ENCODE measurements at regions not wholly inside any gene's neighbourhood (a gene's known extent, or its start where the extent isn't known, plus 50 kb on each side); places are given as distances from the start of the nearest gene placed in this dataset.

DNA sequence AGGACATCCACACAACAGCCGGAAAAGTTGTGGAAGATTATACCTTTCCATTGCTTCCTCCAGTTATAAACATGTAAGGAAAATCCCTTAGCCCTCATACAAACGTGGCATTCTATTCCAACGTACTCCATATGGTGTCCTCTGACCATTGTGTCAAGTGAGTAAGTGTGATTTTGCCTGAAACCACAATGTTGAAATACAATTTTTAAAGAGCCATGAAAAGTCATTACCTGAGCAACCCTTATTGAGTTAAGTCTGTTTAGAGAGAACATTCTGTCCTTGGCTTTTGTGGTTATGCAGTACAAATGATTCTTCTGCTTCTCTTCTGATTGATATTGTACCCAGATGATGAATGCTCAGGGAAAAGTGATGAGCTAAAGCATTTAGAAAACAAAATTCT is 530.1 kb downstream of the HAO1 start (continued):
- TF ChIP-seq GABPA (IDR thresholded peaks at IDR 0.05 in 1 of 2, conservative IDR thresholded peaks at IDR 0.05 in 1 of 2), result no peak

DNA sequence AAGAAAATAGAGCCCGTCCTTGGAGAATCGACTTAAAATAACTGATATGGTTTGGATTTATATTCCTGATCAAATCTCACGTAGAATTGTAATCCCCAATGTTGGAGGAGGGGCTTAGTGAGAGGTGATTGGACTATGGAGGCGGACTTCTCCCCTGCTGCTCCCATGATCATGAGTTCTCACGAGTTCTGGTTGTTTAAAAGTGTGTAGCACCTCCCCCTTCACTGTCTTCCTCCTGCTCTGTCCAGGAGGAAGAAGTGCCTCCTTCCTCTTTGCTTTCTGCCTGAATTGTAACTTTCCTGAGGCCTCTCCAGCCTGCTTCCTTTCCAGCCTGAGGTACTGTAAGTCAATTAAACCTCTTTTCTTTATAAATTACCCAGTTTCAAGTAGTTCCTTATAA is 529.2 kb downstream of the HAO1 start:
- Histone ChIP-seq H3K36me3 (ENCODE audit: control insufficient read depth in 4 of 4, insufficient read depth in 3 of 4, low read depth in 1 of 4, low read length in 3 of 4) (no peaks in the 10 kb centered on the region), H3K4me1 (ENCODE audit: control insufficient read depth in 4 of 4, insufficient read depth in 4 of 4, low read length in 3 of 4) (peaks cover 0 to 3% (median 0%) of the 10 kb centered on the region in 4 donors), H3K4me3 (ENCODE audit: low read depth in 1 of 3, low read length in 3 of 3) (no peak overlapping the region), H3K27ac (ENCODE audit: low read depth in 1 of 2, low read length in 2 of 2) (no peak overlapping the region), H3K27me3 (ENCODE audit: control insufficient read depth in 4 of 4, insufficient read depth in 4 of 4, low read length in 3 of 4) (no peaks in the 10 kb centered on the region), H3K9ac (ENCODE audit: low read depth in 1 of 2, low read length in 2 of 2) (no peak overlapping the region), H3K9me3 (ENCODE audit: control insufficient read depth in 4 of 4, low read length in 3 of 4) (no peaks in the 10 kb centered on the region)
- DNase-seq (ENCODE audit: low spot score), result no peak
- 82% methylated on average over 5 of the region's 5 CpGs for WGBS
- no peak for TF ChIP-seq HNF4G (IDR thresholded peaks at IDR 0.05)
- no peak for TF ChIP-seq JUND (IDR thresholded peaks at IDR 0.05)
- TF ChIP-seq NR2F2 (IDR thresholded peaks at IDR 0.05), result no peak
- TF ChIP-seq YY1 (IDR thresholded peaks at IDR 0.05), result no peak
- no peak for TF ChIP-seq FOXA2 (IDR thresholded peaks at IDR 0.05)
- no peak for TF ChIP-seq RAD21 (IDR thresholded peaks at IDR 0.05)
- no peak for TF ChIP-seq EGR1 (IDR thresholded peaks at IDR 0.05; ENCODE audit: low read depth in 2 of 2)
- TF ChIP-seq GABPA (IDR thresholded peaks at IDR 0.05 in 1 of 2, conservative IDR thresholded peaks at IDR 0.05 in 1 of 2), result no peak
- TF ChIP-seq SP1 (IDR thresholded peaks at IDR 0.05), result no peak
- TF ChIP-seq, protein P1, sequence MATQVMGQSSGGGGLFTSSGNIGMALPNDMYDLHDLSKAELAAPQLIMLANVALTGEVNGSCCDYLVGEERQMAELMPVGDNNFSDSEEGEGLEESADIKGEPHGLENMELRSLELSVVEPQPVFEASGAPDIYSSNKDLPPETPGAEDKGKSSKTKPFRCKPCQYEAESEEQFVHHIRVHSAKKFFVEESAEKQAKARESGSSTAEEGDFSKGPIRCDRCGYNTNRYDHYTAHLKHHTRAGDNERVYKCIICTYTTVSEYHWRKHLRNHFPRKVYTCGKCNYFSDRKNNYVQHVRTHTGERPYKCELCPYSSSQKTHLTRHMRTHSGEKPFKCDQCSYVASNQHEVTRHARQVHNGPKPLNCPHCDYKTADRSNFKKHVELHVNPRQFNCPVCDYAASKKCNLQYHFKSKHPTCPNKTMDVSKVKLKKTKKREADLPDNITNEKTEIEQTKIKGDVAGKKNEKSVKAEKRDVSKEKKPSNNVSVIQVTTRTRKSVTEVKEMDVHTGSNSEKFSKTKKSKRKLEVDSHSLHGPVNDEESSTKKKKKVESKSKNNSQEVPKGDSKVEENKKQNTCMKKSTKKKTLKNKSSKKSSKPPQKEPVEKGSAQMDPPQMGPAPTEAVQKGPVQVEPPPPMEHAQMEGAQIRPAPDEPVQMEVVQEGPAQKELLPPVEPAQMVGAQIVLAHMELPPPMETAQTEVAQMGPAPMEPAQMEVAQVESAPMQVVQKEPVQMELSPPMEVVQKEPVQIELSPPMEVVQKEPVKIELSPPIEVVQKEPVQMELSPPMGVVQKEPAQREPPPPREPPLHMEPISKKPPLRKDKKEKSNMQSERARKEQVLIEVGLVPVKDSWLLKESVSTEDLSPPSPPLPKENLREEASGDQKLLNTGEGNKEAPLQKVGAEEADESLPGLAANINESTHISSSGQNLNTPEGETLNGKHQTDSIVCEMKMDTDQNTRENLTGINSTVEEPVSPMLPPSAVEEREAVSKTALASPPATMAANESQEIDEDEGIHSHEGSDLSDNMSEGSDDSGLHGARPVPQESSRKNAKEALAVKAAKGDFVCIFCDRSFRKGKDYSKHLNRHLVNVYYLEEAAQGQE (IDR thresholded peaks at IDR 0.05), result no peak
- TF ChIP-seq, protein P2, sequence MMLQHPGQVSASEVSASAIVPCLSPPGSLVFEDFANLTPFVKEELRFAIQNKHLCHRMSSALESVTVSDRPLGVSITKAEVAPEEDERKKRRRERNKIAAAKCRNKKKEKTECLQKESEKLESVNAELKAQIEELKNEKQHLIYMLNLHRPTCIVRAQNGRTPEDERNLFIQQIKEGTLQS (IDR thresholded peaks at IDR 0.05), result no peak

DNA sequence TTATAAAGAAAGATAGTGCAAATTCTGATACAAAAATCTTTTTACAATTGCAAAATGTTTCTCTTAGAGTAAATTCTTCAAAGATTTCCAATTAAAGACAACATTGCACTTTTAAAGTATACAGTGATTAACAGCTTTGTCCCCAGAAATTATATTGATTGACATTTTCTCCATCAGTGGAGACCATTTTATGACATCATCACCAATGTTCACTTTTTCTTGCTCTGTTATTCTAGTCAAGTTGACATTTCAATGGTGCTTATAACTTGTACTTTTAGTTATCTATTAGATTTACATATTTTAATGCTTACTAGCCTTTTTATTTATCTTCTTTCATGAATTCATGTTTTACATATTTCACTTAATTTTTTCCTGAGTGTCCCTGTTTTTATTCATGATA is 524.8 kb downstream of the HAO1 start:
- Histone ChIP-seq H3K4me1 (ENCODE audit: control insufficient read depth in 4 of 4, insufficient read depth in 4 of 4, low read length in 3 of 4) (peaks cover 0 to 6% (median 1%) of the 10 kb centered on the region in 4 donors), H3K27me3 (ENCODE audit: control insufficient read depth in 4 of 4, insufficient read depth in 4 of 4, low read length in 3 of 4) (no peaks in the 10 kb centered on the region), H3K36me3 (ENCODE audit: control insufficient read depth in 4 of 4, insufficient read depth in 3 of 4, low read depth in 1 of 4, low read length in 3 of 4) (no peaks in the 10 kb centered on the region), H3K9ac (ENCODE audit: low read depth in 1 of 2, low read length in 2 of 2) (no peak overlapping the region), H3K27ac (ENCODE audit: low read depth in 1 of 2, low read length in 2 of 2) (no peak overlapping the region), H3K9me3 (ENCODE audit: control insufficient read depth in 4 of 4, low read length in 3 of 4) (no peaks in the 10 kb centered on the region), H3K4me3 (ENCODE audit: low read depth in 1 of 3, low read length in 3 of 3) (no peak overlapping the region)
- TF ChIP-seq, protein P1 (IDR thresholded peaks at IDR 0.05), result no peak
- TF ChIP-seq GABPA (IDR thresholded peaks at IDR 0.05 in 1 of 2, conservative IDR thresholded peaks at IDR 0.05 in 1 of 2), result no peak
- TF ChIP-seq, protein P3, sequence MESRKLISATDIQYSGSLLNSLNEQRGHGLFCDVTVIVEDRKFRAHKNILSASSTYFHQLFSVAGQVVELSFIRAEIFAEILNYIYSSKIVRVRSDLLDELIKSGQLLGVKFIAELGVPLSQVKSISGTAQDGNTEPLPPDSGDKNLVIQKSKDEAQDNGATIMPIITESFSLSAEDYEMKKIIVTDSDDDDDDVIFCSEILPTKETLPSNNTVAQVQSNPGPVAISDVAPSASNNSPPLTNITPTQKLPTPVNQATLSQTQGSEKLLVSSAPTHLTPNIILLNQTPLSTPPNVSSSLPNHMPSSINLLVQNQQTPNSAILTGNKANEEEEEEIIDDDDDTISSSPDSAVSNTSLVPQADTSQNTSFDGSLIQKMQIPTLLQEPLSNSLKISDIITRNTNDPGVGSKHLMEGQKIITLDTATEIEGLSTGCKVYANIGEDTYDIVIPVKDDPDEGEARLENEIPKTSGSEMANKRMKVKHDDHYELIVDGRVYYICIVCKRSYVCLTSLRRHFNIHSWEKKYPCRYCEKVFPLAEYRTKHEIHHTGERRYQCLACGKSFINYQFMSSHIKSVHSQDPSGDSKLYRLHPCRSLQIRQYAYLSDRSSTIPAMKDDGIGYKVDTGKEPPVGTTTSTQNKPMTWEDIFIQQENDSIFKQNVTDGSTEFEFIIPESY (IDR thresholded peaks at IDR 0.05), result no peak
- TF ChIP-seq TAF1 (conservative IDR thresholded peaks at IDR 0.05), result no peak
- no peak for TF ChIP-seq FOXA1 (IDR thresholded peaks at IDR 0.05)
- TF ChIP-seq RXRA (IDR thresholded peaks at IDR 0.05), result no peak
- no peak for TF ChIP-seq RAD21 (IDR thresholded peaks at IDR 0.05)
- no peak for TF ChIP-seq NR2F2 (IDR thresholded peaks at IDR 0.05)
- no peak for TF ChIP-seq YY1 (IDR thresholded peaks at IDR 0.05)
- TF ChIP-seq JUND (IDR thresholded peaks at IDR 0.05), result no peak
- no peak for TF ChIP-seq HNF4A (conservative IDR thresholded peaks at IDR 0.05)
- no peak for TF ChIP-seq HNF4G (IDR thresholded peaks at IDR 0.05)
- TF ChIP-seq EGR1 (IDR thresholded peaks at IDR 0.05; ENCODE audit: low read depth in 2 of 2), result no peak
- TF ChIP-seq, protein P2 (IDR thresholded peaks at IDR 0.05), result no peak
- TF ChIP-seq, protein P4, sequence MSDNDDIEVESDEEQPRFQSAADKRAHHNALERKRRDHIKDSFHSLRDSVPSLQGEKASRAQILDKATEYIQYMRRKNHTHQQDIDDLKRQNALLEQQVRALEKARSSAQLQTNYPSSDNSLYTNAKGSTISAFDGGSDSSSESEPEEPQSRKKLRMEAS (IDR thresholded peaks at IDR 0.05), result no peak
- TF ChIP-seq, protein P5, sequence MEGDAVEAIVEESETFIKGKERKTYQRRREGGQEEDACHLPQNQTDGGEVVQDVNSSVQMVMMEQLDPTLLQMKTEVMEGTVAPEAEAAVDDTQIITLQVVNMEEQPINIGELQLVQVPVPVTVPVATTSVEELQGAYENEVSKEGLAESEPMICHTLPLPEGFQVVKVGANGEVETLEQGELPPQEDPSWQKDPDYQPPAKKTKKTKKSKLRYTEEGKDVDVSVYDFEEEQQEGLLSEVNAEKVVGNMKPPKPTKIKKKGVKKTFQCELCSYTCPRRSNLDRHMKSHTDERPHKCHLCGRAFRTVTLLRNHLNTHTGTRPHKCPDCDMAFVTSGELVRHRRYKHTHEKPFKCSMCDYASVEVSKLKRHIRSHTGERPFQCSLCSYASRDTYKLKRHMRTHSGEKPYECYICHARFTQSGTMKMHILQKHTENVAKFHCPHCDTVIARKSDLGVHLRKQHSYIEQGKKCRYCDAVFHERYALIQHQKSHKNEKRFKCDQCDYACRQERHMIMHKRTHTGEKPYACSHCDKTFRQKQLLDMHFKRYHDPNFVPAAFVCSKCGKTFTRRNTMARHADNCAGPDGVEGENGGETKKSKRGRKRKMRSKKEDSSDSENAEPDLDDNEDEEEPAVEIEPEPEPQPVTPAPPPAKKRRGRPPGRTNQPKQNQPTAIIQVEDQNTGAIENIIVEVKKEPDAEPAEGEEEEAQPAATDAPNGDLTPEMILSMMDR (IDR thresholded peaks at IDR 0.05; ENCODE audit: low read depth, low read length, missing input control), result no peak
- no peak for DNase-seq (ENCODE audit: low spot score)

Data from liver (tissue), 8 donors.